Retina (tissue), 1 donor: ENCODE measurements at regions not wholly inside any gene's neighbourhood (a gene's known extent, or its start where the extent isn't known, plus 50 kb on each side); places are given as distances from the start of the nearest gene placed in this dataset.

Source experiments
- DNase-seq: peaks from one replicate; pipeline ENCODE4 v3.0.0-alpha.2; 2016

GRCh38 chr4:129167640-129168260, 71.8 kb downstream of the C4orf33 start:
- DNase-seq = peak; percentile 18

- no peak for DNase-seq
These were observed 76.2 kb downstream of the C4orf33 start for GRCh38 chr4:129172181-129172580.

- no peak for DNase-seq
These were observed 80.9 kb downstream of the C4orf33 start for GRCh38 chr4:129176864-129177263.

- DNase-seq = peak; percentile 14
These were observed 83.3 kb downstream of the C4orf33 start for GRCh38 chr4:129179276-129179675.

- DNase-seq = no peak
These were observed 93.7 kb downstream of the C4orf33 start for GRCh38 chr4:129189630-129190029.

GRCh38 chr4:129193357-129194100, 97.6 kb downstream of the C4orf33 start:
- DNase-seq = no peak

- DNase-seq = no peak
These were observed 112.5 kb downstream of the C4orf33 start for GRCh38 chr4:129208481-129208880.

- DNase-seq = no peak
These were observed 117.7 kb downstream of the C4orf33 start for GRCh38 chr4:129213692-129214091.

GRCh38 chr4:129218360-129218759, 122.4 kb downstream of the C4orf33 start:
- no peak for DNase-seq

GRCh38 chr4:129218897-129219296, 122.9 kb downstream of the C4orf33 start:
- DNase-seq = no peak

GRCh38 chr4:129220254-129220653, 124.3 kb downstream of the C4orf33 start:
- DNase-seq = no peak

- DNase-seq = no peak
These were observed 128.0 kb downstream of the C4orf33 start for GRCh38 chr4:129223945-129224344.

- no peak for DNase-seq
These were observed 134.9 kb downstream of the C4orf33 start for GRCh38 chr4:129230846-129231245.

- no peak for DNase-seq
These were observed 136.1 kb downstream of the C4orf33 start for GRCh38 chr4:129231945-129232588.

GRCh38 chr4:129232589-129233337, 136.8 kb downstream of the C4orf33 start:
- DNase-seq = no peak

- DNase-seq = no peak
These were observed 137.7 kb downstream of the C4orf33 start for GRCh38 chr4:129233691-129234090.

- DNase-seq = no peak
These were observed 140.4 kb downstream of the C4orf33 start for GRCh38 chr4:129236351-129236750.

GRCh38 chr4:129239088-129239487, 143.1 kb downstream of the C4orf33 start:
- DNase-seq = no peak

GRCh38 chr4:129240816-129241215, 144.9 kb downstream of the C4orf33 start:
- no peak for DNase-seq

GRCh38 chr4:129246145-129246544, 150.2 kb downstream of the C4orf33 start:
- DNase-seq = no peak

GRCh38 chr4:129246910-129247461, 151.0 kb downstream of the C4orf33 start:
- DNase-seq = no peak

GRCh38 chr4:129248621-129249020, 152.7 kb downstream of the C4orf33 start:
- DNase-seq = no peak

GRCh38 chr4:129254126-129254525, 158.2 kb downstream of the C4orf33 start:
- DNase-seq = no peak
